ENCODE measurements at regions not wholly inside any gene's neighbourhood (a gene's known extent, or its start where the extent isn't known, plus 50 kb on each side); places are given as distances from the start of the nearest gene placed in this dataset.
"Not testable (repeated sequence)": the region's sequence is repeated elsewhere in the genome, so short reads cannot be mapped to it uniquely, and the experiment has no call there.

DNA sequence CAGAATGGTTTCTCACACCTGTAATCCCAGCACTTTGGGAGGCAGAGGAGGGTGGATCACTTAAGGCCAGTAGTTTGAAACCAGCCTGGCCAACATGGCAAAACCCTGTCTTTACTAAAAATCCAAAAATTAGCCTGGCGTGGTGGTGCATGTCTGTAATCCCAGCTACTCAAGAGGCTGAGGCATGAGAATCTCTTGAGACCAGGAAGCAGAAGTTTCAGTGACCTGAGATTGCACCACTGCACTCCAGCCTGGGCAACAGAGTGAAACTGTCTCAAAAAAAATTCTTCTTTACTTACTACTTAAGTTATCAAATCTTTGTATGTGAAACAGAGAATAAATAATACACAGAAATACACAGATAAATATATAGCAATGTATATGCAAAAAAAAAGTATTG lies 210.2 kb upstream of the NRG3 start:
- TF ChIP-seq, protein P1, sequence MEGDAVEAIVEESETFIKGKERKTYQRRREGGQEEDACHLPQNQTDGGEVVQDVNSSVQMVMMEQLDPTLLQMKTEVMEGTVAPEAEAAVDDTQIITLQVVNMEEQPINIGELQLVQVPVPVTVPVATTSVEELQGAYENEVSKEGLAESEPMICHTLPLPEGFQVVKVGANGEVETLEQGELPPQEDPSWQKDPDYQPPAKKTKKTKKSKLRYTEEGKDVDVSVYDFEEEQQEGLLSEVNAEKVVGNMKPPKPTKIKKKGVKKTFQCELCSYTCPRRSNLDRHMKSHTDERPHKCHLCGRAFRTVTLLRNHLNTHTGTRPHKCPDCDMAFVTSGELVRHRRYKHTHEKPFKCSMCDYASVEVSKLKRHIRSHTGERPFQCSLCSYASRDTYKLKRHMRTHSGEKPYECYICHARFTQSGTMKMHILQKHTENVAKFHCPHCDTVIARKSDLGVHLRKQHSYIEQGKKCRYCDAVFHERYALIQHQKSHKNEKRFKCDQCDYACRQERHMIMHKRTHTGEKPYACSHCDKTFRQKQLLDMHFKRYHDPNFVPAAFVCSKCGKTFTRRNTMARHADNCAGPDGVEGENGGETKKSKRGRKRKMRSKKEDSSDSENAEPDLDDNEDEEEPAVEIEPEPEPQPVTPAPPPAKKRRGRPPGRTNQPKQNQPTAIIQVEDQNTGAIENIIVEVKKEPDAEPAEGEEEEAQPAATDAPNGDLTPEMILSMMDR (IDR thresholded peaks at IDR 0.05) = not testable (repeated sequence)
- TF ChIP-seq POLR2A, EP300 (IDR thresholded peaks at IDR 0.05): not testable (repeated sequence)
